GM18499 (cell line): ENCODE measurements at regions not wholly inside any gene's neighbourhood (a gene's known extent, or its start where the extent isn't known, plus 50 kb on each side); places are given as distances from the start of the nearest gene placed in this dataset.

Source experiments
- ATAC-seq: cut with Tn5 transposase; IDR thresholded peaks from one replicate; pipeline ENCODE4 v1.9.1; 2021; ENCODE audit warnings: moderate number of reproducible peaks; ENCODE audit not compliant: insufficient read depth, unreplicated experiment

- no peak for ATAC-seq
Measured at GRCh38 chr6:166683477-166683876, 56.4 kb upstream of the RPS6KA2 start.

- ATAC-seq = no peak
Measured at GRCh38 chr6:166679566-166679965, 52.5 kb upstream of the RPS6KA2 start.

- ATAC-seq = no peak
Measured at GRCh38 chr6:166678426-166678825, 51.4 kb upstream of the RPS6KA2 start.

GRCh38 chr6:166677941-166678340 is 50.9 kb upstream of the RPS6KA2 start:
- no peak for ATAC-seq
